ENCODE measurements at regions not wholly inside any gene's neighbourhood (a gene's known extent, or its start where the extent isn't known, plus 50 kb on each side); places are given as distances from the start of the nearest gene placed in this dataset.

- TF ChIP-seq ESRRG (CRISPR knock-in tag; IDR thresholded peaks at IDR 0.05) (no peak), CSDC2 (CRISPR knock-in tag; IDR thresholded peaks at IDR 0.05) (no peak), ZC3H10 (CRISPR knock-in tag; IDR thresholded peaks at IDR 0.05) (no peak), POU6F1 (CRISPR knock-in tag; IDR thresholded peaks at IDR 0.05; ENCODE audit: borderline replicate concordance, low read depth) (no peak), TOX (CRISPR knock-in tag; IDR thresholded peaks at IDR 0.05; ENCODE audit: borderline replicate concordance) (no peak), RARB (CRISPR knock-in tag; IDR thresholded peaks at IDR 0.05) (no peak), PATZ1 (CRISPR knock-in tag; IDR thresholded peaks at IDR 0.05; ENCODE audit: borderline replicate concordance) (no peak), TSHZ2 (CRISPR knock-in tag; IDR thresholded peaks at IDR 0.05) (no peak), GLIS3 (CRISPR knock-in tag; IDR thresholded peaks at IDR 0.05) (no peak), PPARA (CRISPR knock-in tag; IDR thresholded peaks at IDR 0.05; ENCODE audit: borderline replicate concordance) (no peak), ARNTL (CRISPR knock-in tag; IDR thresholded peaks at IDR 0.05; ENCODE audit: borderline replicate concordance, low read depth) (no peak), ZFP3 (CRISPR knock-in tag; IDR thresholded peaks at IDR 0.05) (no peak), ZFP30 (CRISPR knock-in tag; IDR thresholded peaks at IDR 0.05) (no peak)
Observed at GRCh38 chr20:55581519-55581918, 423.8 kb downstream of the CBLN4 start.

Measured in SK-N-SH treated with all-trans-retinoic acid at 6 μM for 48 hours (cell line).